HepG2 (cell line): ENCODE measurements at regions not wholly inside any gene's neighbourhood (a gene's known extent, or its start where the extent isn't known, plus 50 kb on each side); places are given as distances from the start of the nearest gene placed in this dataset.

Experiments
- ATAC-seq: fragments of 200-7000 bp; cut with Tn5 transposase; 3 replicates; pipeline ENCODE4 v1.9.1; 2020; ENCODE audit warnings: mild to moderate bottlenecking, moderate library complexity
- BruUV-seq: library from RNA; stranded (reverse); fragments of 400-500 nt; replicated peaks from 2 replicates; lab custom pipeline; 2021; lab: Mats Ljungman, UMichigan
- CTCF ChIA-PET: fragments of 300-600 bp; formaldehyde crosslinking; extraction: SDS; loops from one replicate; lab custom pipeline; 2021; ENCODE audit warnings: low total read pairs, inconsistent platforms, low intra/inter-chr PET ratio; lab: Yijun Ruan, JAX
- POLR2A ChIA-PET: fragments of 350-600 bp; sonication (Branson Sonifier 250); formaldehyde crosslinking; loops from one replicate; lab custom pipeline; 2020; ENCODE audit warnings: antibody characterized with exemption, inconsistent platforms; lab: Yijun Ruan, JAX
- DNase-seq: peaks from one replicate; pipeline ENCODE4 v3.0.0-alpha.2; 2015; ENCODE audit warnings: low spot score
- FAIRE-seq: peaks from 3 replicates; lab custom pipeline; 2011; peaks lifted over from hg19 to GRCh38; lab: Jason Lieb, UNC
- H2AFZ ChIP-seq: one replicate; pipeline ENCODE4 v1.6.1; 2011; ENCODE audit warnings: low read length, inconsistent platforms
- H3K27ac ChIP-seq: fragments of 300-600 bp; 3 replicates; pipeline ENCODE4 v1.8.0; 2011; ENCODE audit warnings: mixed run types, mild to moderate bottlenecking, mixed read lengths, low read length, inconsistent platforms; ENCODE audit not compliant: insufficient read depth; ENCODE audit errors: extremely low read length
- H3K27me3 ChIP-seq, 2 experiments: fragments of 200-600 bp in 1 of 2; 2 replicates in 1 of 2; 3 replicates in 1 of 2; pipeline versions ENCODE4 v1.6.0 to v1.8.0; 2011; ENCODE audit warnings: low read length in 2 of 2, mild to moderate bottlenecking in 2 of 2, moderate library complexity in 2 of 2, inconsistent platforms in 1 of 2; ENCODE audit not compliant: insufficient read depth in 2 of 2, control insufficient read depth in 1 of 2
- H3K36me3 ChIP-seq, 2 experiments: fragments of 200-600 bp in 1 of 2; replicated peaks in 1 of 2; 2 replicates in 1 of 2; 3 replicates in 1 of 2; pipeline versions ENCODE4 v1.5.1 to v1.8.0; 2011; ENCODE audit warnings: low read length in 2 of 2, inconsistent platforms in 1 of 2; ENCODE audit not compliant: insufficient read depth in 2 of 2, control insufficient read depth in 1 of 2
- H3K4me1 ChIP-seq: 2 replicates; pipeline ENCODE4 v1.5.1; 2012; ENCODE audit warnings: low read length, inconsistent platforms; ENCODE audit not compliant: insufficient read depth
- H3K4me2 ChIP-seq: 2 replicates; pipeline ENCODE4 v1.6.0; 2011; ENCODE audit warnings: low read depth, low read length, inconsistent platforms
- H3K4me3 ChIP-seq, 3 experiments: fragments of 200-600 bp in 1 of 3; sonication (generic), shearing (Covaris generic) in 1 of 3; replicated peaks in 1 of 3; 2 replicates each; pipeline ENCODE4 v1.5.1; 2011 to 2016; ENCODE audit warnings: low read length in 3 of 3, inconsistent platforms in 2 of 3, low read depth in 2 of 3, mild to moderate bottlenecking in 2 of 3, control low read depth in 1 of 3, mixed read lengths in 1 of 3; ENCODE audit not compliant: insufficient read depth in 1 of 3
- H3K79me2 ChIP-seq: one replicate; pipeline ENCODE4 v1.6.1; 2011; ENCODE audit warnings: low read length, inconsistent platforms; ENCODE audit not compliant: insufficient read depth
- H3K9ac ChIP-seq: 2 replicates; pipeline ENCODE4 v1.6.0; 2011; ENCODE audit warnings: mild to moderate bottlenecking, low read depth, low read length, inconsistent platforms; ENCODE audit not compliant: insufficient read depth
- H3K9me3 ChIP-seq: 2 replicates; pipeline ENCODE4 v1.5.1; 2012; ENCODE audit warnings: mild to moderate bottlenecking, low read length
- H4K20me1 ChIP-seq: 2 replicates; pipeline ENCODE4 v1.6.0; 2011; ENCODE audit warnings: inconsistent platforms, mild to moderate bottlenecking, low read length, moderate library complexity; ENCODE audit not compliant: insufficient read depth
- CHD2 ChIP-seq: IDR thresholded peaks from 2 replicates; pipeline ENCODE4 v1.6.1; 2011; ENCODE audit warnings: low read depth, low read length, improper control_type of control experiment
- PRMT3 ChIP-seq: sonication (generic); formaldehyde crosslinking; IDR thresholded peaks from 2 replicates; pipeline ENCODE4 v1.8.1; 2022; ENCODE audit warnings: low read depth, mild to moderate bottlenecking, moderate library complexity, missing genetic modification reagents, borderline replicate concordance
- RFX3 ChIP-seq: IDR thresholded peaks from 2 replicates; pipeline ENCODE4 v1.6.1; 2016; ENCODE audit warnings: missing biosample characterization, missing genetic modification reagents
- TMF1 ChIP-seq: sonication (generic); formaldehyde crosslinking; IDR thresholded peaks from 2 replicates; pipeline ENCODE4 v1.8.1; 2022; ENCODE audit warnings: low read depth, missing genetic modification reagents
- ZBTB38 ChIP-seq: sonication (generic); formaldehyde crosslinking; IDR thresholded peaks from 2 replicates; pipeline ENCODE4 v1.5.1; 2020; ENCODE audit warnings: mild to moderate bottlenecking, missing genetic modification reagents
- ZBTB7A ChIP-seq: sonication (generic); formaldehyde crosslinking; IDR thresholded peaks from 2 replicates; pipeline ENCODE4 v1.8.0; 2022; ENCODE audit warnings: mild to moderate bottlenecking, missing genetic modification reagents
- ZNF83 ChIP-seq: sonication (generic); formaldehyde crosslinking; IDR thresholded peaks from 2 replicates; pipeline ENCODE4 v1.4.0; 2020; ENCODE audit warnings: missing genetic modification reagents, mild to moderate bottlenecking, borderline replicate concordance
- WGBS: methylation state at CpG from one replicate; pipeline ENCODE4 v1.1.6; 2017; ENCODE audit warnings: low lambda C conversion rate; 5-methylcytosine and 5-hydroxymethylcytosine counted together
- in situ Hi-C: cut with HindIII; loops from 2 replicates; pipeline ENCODE4 v1.10.0; 2017; ENCODE audit warnings: low pct_unique_long_range_greater_than_20kb; ENCODE audit not compliant: extremely low pct_ligation_motif_present
- intact Hi-C: fragments of 100-400 bp; cut with micrococcal nuclease; formaldehyde crosslinking; loops from one replicate; pipeline ENCODE4 v1.10.0; 2022; ENCODE audit not compliant: unreplicated experiment
- TF ChIP-seq, protein P1 (sequence below): sonication (generic); formaldehyde crosslinking; IDR thresholded peaks from 2 replicates; pipeline ENCODE4; 2020; ENCODE audit warnings: missing genetic modification reagents, mild to moderate bottlenecking, borderline replicate concordance

DNA sequence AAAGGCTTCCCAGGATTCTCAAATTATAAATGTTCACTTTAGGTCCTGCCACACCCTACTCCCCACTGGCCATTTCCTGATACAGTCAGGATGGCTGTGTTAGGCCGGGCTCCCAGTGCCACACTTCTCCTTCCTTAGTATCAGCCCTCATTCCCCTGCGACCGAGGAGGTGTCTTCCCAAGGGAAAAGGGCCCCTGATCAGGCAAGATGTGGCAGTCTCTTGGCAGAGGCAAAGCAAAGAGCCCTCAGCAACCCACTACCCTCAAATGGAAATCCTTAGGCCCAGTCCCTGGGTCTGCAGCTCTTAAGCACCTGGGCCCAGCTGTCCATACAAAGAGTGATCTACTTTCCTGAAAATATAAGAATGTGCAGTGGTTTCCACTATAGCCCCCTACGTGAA, 96.5 kb upstream of the VASH1 start:
- Histone ChIP-seq H3K27me3 (no peaks in the 10 kb centered on the region), H3K4me2 (no peak overlapping the region), H4K20me1 (no peaks in the 10 kb centered on the region), H3K9ac (no peak overlapping the region)
- DNase-seq, result no peak
- TF ChIP-seq TMF1 (no peak), ZBTB38 (CRISPR knock-in tag) (no peak), CHD2 (no peak), RFX3 (CRISPR knock-in tag) (no peak), ZBTB7A (no peak), ZNF83 (CRISPR knock-in tag) (no peak), PRMT3 (CRISPR knock-in tag) (no peak)
- TF ChIP-seq, protein P1, sequence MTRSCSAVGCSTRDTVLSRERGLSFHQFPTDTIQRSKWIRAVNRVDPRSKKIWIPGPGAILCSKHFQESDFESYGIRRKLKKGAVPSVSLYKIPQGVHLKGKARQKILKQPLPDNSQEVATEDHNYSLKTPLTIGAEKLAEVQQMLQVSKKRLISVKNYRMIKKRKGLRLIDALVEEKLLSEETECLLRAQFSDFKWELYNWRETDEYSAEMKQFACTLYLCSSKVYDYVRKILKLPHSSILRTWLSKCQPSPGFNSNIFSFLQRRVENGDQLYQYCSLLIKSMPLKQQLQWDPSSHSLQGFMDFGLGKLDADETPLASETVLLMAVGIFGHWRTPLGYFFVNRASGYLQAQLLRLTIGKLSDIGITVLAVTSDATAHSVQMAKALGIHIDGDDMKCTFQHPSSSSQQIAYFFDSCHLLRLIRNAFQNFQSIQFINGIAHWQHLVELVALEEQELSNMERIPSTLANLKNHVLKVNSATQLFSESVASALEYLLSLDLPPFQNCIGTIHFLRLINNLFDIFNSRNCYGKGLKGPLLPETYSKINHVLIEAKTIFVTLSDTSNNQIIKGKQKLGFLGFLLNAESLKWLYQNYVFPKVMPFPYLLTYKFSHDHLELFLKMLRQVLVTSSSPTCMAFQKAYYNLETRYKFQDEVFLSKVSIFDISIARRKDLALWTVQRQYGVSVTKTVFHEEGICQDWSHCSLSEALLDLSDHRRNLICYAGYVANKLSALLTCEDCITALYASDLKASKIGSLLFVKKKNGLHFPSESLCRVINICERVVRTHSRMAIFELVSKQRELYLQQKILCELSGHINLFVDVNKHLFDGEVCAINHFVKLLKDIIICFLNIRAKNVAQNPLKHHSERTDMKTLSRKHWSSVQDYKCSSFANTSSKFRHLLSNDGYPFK, result no peak
- TF ChIP-seq, all 625 proteins: peak for 0
- Histone ChIP-seq H3K27ac (no peak overlapping the region), H3K4me1 (no peaks in the 10 kb centered on the region; the same call in 1 of the 2 replicates), H2AFZ (no peak overlapping the region), H3K4me3 (no peak overlapping the region), H3K9me3 (no peaks in the 10 kb centered on the region), H3K79me2 (no peaks in the 10 kb centered on the region), H3K36me3 (no peaks in the 10 kb centered on the region)
- BruUV-seq, result no TSS peak
- in situ Hi-C loops, result no loop called here
- FAIRE-seq, result no peak
- POLR2A ChIA-PET, result no interaction called here
- CTCF ChIA-PET, result no interaction called here
- intact Hi-C loops, result no loop called here
- 3% methylated on average over 4 of the region's 4 CpGs for WGBS
- ATAC-seq, result no peak
